Breast epithelium (tissue), 4 donors: ENCODE measurements at regions not wholly inside any gene's neighbourhood (a gene's known extent, or its start where the extent isn't known, plus 50 kb on each side); places are given as distances from the start of the nearest gene placed in this dataset.

ENCODE experiments used
- DNase-seq, 2 donors: peaks; one replicate each; pipeline ENCODE4 v3.0.0-alpha.2; 2019; ENCODE audit warnings: low spot score in 2 of 2
- H3K27ac ChIP-seq, 2 donors: fragments of 200-600 bp; sonication (generic) in 1 of 2; one replicate each; pipeline ENCODE4 v1.5.1; 2016 to 2019; ENCODE audit warnings: mild to moderate bottlenecking in 1 of 2
- H3K27me3 ChIP-seq, 2 donors: fragments of 200-600 bp; sonication (generic) in 1 of 2; one replicate each; pipeline versions ENCODE4 v1.5.1 to v1.6.0; 2017 to 2019; ENCODE audit warnings: control low read depth in 1 of 2, mild to moderate bottlenecking in 1 of 2
- H3K36me3 ChIP-seq: fragments of 200-600 bp; one replicate; pipeline ENCODE4 v1.5.1; 2019
- H3K4me1 ChIP-seq, 2 donors: fragments of 200-600 bp; sonication (generic); one replicate each; pipeline ENCODE4 v1.5.1; 2016 to 2019; ENCODE audit warnings: control low read depth in 1 of 2
- H3K4me3 ChIP-seq, 3 donors: fragments of 200-600 bp; sonication (generic); 1 replicate in 2 of 3; 2 replicates in 1 of 3; pipeline ENCODE4 v1.5.1; 2016 to 2019; ENCODE audit warnings: mild to moderate bottlenecking in 3 of 3, moderate library complexity in 2 of 3
- H3K9me3 ChIP-seq, 2 donors: fragments of 200-600 bp; sonication (generic) in 1 of 2; one replicate each; pipeline ENCODE4 v1.5.1; 2016 to 2019; ENCODE audit warnings: control low read depth in 1 of 2
- POLR2A ChIP-seq: fragments of 450-650 bp; IDR thresholded peaks from one replicate; pipeline ENCODE4 v1.6.1; 2016; ENCODE audit warnings: antibody characterized with exemption, mild to moderate bottlenecking, moderate library complexity
- POLR2AphosphoS5 ChIP-seq, 3 donors: sonication (generic); formaldehyde crosslinking; IDR thresholded peaks; one replicate each; pipeline ENCODE4 v1.6.1; 2017; ENCODE audit warnings: antibody characterized with exemption in 3 of 3
- intact Hi-C: fragments of 100-400 bp; cut with DNase I; formaldehyde crosslinking; loops from one replicate; pipeline ENCODE4 v1.15.1; 2023; ENCODE audit warnings: low total_unique reads
- TF ChIP-seq, protein P1 (sequence below), 3 donors: fragments of 450-650 bp; IDR thresholded peaks; one replicate each; pipeline ENCODE4 v1.5.1; 2016 to 2017; ENCODE audit warnings: antibody characterized with exemption in 3 of 3, mild to moderate bottlenecking in 3 of 3, moderate library complexity in 3 of 3

DNA sequence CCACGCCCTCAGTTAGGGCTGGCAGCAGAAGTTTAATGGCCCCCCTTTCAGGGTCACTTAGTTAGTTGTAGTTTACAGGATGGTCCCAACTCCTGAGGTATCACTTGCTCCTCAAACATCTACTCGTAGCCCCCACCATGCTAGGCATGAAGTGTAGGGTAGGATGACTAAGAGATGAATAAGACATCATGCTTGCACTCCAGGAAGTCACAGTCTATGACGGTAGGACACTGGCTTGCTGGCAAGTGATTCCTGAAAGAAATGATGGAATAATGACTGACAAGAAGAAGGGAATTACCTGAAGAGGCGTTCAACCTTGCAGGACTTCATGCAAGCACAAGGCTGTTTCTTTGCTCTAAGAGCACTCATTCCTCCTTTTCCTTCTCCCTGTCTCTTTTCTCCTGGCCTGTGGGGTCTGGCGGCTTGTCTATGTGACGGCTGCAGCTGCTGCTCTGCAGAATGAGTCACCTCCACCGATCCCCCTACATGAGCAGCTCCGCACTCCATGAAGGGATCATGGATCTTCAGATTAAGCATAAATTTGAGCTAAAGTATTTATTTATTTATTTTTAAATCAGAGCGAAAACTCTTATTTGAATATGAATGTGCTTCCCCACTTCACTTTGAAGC, 82.9 kb upstream of the BOC start:
- Histone ChIP-seq H3K27me3 (no peaks in the 10 kb centered on the region), H3K9me3 (no peaks in the 10 kb centered on the region), H3K27ac (no peak overlapping the region), H3K4me3 (no peak overlapping the region), H3K36me3 (no peaks in the 10 kb centered on the region), H3K4me1 (no peaks in the 10 kb centered on the region)
- no peak for DNase-seq
- TF ChIP-seq POLR2AphosphoS5 (IDR thresholded peaks at IDR 0.05): no peak
- TF ChIP-seq, protein P1, sequence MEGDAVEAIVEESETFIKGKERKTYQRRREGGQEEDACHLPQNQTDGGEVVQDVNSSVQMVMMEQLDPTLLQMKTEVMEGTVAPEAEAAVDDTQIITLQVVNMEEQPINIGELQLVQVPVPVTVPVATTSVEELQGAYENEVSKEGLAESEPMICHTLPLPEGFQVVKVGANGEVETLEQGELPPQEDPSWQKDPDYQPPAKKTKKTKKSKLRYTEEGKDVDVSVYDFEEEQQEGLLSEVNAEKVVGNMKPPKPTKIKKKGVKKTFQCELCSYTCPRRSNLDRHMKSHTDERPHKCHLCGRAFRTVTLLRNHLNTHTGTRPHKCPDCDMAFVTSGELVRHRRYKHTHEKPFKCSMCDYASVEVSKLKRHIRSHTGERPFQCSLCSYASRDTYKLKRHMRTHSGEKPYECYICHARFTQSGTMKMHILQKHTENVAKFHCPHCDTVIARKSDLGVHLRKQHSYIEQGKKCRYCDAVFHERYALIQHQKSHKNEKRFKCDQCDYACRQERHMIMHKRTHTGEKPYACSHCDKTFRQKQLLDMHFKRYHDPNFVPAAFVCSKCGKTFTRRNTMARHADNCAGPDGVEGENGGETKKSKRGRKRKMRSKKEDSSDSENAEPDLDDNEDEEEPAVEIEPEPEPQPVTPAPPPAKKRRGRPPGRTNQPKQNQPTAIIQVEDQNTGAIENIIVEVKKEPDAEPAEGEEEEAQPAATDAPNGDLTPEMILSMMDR (IDR thresholded peaks at IDR 0.05): no peak
- TF ChIP-seq POLR2A: no peak
- intact Hi-C loops: no loop called here

DNA sequence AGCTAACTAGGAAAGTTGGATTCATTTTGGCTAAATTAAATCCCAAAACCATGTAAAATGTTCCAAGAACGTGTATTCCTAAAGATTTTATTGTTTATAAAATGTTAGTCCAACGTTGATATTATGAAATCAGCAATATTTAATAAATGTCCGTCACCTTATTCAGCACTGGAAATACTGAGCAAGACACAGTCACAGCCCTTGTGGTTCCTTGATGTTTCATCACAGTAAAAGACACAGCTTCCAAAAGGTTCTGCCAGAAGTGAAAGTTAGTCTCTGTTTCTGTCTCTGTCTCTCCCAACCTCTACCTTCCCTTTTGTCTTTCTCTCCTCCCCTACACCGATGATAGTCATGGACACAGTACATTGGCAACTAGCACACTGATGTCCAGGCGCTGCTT, 82.2 kb upstream of the BOC start:
- no peak overlapping the region for H3K4me3 ChIP-seq
- no peaks in the 10 kb centered on the region for H3K27me3 ChIP-seq
- H3K36me3 ChIP-seq: no peaks in the 10 kb centered on the region
- no peak overlapping the region for H3K27ac ChIP-seq
- DNase-seq: no peak
- intact Hi-C loops: no loop called here
- TF ChIP-seq POLR2A (no peak), POLR2AphosphoS5 (IDR thresholded peaks at IDR 0.05) (no peak)
- TF ChIP-seq, protein P1 (IDR thresholded peaks at IDR 0.05): no peak
- H3K9me3 ChIP-seq: no peaks in the 10 kb centered on the region
- no peaks in the 10 kb centered on the region for H3K4me1 ChIP-seq

DNA sequence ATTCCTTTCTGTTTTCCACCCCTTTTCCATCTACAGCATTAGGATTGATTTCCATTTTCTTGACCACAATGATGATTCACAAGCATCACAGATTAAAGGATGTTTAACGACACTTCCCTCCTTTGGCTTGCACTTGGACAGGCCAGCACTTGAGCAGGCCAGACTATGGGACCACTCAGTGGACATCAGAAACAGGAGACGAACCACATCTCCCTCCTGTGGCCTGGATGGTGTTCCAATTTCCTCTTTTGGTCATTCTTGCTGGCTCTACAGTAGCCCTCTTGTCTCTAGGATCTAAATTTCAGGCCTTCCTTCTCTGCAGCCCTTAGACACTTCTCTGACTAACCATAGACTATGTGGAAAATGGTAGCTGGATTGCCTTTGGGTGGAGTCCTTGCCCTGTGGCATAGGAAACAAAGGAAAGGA, 78.8 kb upstream of the BOC start:
- no peaks in the 10 kb centered on the region for H3K4me1 ChIP-seq
- H3K36me3 ChIP-seq: no peaks in the 10 kb centered on the region
- H3K27me3 ChIP-seq: no peaks in the 10 kb centered on the region
- DNase-seq: no peak
- no peak for TF ChIP-seq POLR2A
- TF ChIP-seq, protein P1 (IDR thresholded peaks at IDR 0.05): no peak
- TF ChIP-seq POLR2AphosphoS5 (IDR thresholded peaks at IDR 0.05): no peak
- intact Hi-C loops: loop anchor here (10.0 kb wide), 1 partner anchor 132 kb away; no protein-coding TSS in a partner anchor
- H3K4me3 ChIP-seq: no peak overlapping the region
- H3K27ac ChIP-seq: no peak overlapping the region
- no peaks in the 10 kb centered on the region for H3K9me3 ChIP-seq

DNA sequence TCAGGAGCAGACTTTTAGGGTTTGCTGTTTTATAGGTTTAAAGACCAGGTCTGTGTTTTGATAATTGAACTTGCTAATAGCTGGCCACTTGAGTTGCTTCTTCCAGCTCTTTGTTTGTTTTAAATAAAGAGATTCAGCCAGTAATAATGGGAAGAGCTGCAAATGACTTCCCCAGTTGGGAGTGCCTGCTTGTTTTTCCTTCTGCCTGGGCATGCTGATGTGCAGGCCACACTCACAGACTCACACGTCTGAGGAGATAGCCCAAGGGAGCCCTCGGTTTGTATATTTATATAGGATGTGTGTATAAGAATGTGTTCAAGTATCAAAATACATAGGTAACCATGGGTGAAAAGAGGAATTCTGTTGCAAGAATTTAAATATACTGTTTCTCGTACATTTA, 78.2 kb upstream of the BOC start:
- TF ChIP-seq, protein P1 (IDR thresholded peaks at IDR 0.05): no peak
- TF ChIP-seq POLR2AphosphoS5 (IDR thresholded peaks at IDR 0.05) (no peak), POLR2A (no peak)
- DNase-seq: no peak
- intact Hi-C loops: loop anchor here (10.0 kb wide), 1 partner anchor 132 kb away; no protein-coding TSS in a partner anchor
- H3K9me3 ChIP-seq: no peaks in the 10 kb centered on the region
- H3K4me3 ChIP-seq: no peak overlapping the region
- no peaks in the 10 kb centered on the region for H3K27me3 ChIP-seq
- no peak overlapping the region for H3K27ac ChIP-seq
- no peaks in the 10 kb centered on the region for H3K36me3 ChIP-seq
- H3K4me1 ChIP-seq: no peaks in the 10 kb centered on the region

DNA sequence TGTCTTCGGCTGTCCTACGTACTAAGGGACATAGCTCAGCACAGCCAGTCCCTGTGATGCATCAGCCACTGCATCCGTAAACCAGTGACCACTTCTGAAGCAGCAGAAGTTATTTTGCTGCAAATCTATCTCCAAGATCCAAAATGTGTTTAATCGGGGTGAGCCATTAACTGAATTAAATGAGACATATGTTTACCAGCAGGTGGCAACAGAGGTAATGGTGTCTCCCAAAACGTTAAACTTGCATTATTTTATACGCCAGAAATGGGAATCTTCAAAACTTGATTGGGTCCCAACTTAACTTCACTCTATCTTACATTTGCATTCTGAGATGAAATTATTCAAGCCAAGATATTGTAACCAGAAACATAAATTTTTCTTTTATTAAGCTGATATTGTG, 75.3 kb upstream of the BOC start:
- H3K36me3 ChIP-seq: no peaks in the 10 kb centered on the region
- TF ChIP-seq, protein P1 (IDR thresholded peaks at IDR 0.05): peak; percentile 57 to 63 (median 62)
- TF ChIP-seq POLR2A: no peak
- H3K27ac ChIP-seq: no peak overlapping the region
- no peak overlapping the region for H3K4me3 ChIP-seq
- H3K27me3 ChIP-seq: no peaks in the 10 kb centered on the region
- DNase-seq: no peak
- intact Hi-C loops: loop anchor here (10.0 kb wide), 1 partner anchor 129 kb away; no protein-coding TSS in a partner anchor
- no peaks in the 10 kb centered on the region for H3K4me1 ChIP-seq
- no peaks in the 10 kb centered on the region for H3K9me3 ChIP-seq
